Stimulated activated naive B cell treated with anti-CD40 and anti-IgM and Interleukin-4, amounts not matched to agents 10 μg/mL and 1 μg/mL and 100 μg/mL, for 72 hours (primary cell): ENCODE measurements at regions not wholly inside any gene's neighbourhood (a gene's known extent, or its start where the extent isn't known, plus 50 kb on each side); places are given as distances from the start of the nearest gene placed in this dataset.
"Not testable (repeated sequence)": the region's sequence is repeated elsewhere in the genome, so short reads cannot be mapped to it uniquely, and the experiment has no call there.

Experiments used
- ATAC-seq, 2 donors: fragments of 150-1000 bp; cut with Tn5 transposase; replicated peaks; 2 replicates each; pipeline ENCODE4 v1.10.0; 2021; ENCODE audit warnings: moderate library complexity in 1 of 2
- DNase-seq: peaks from one replicate; pipeline ENCODE4 v3.0.0; 2021
- H3K27ac Mint-ChIP-seq: one replicate; pipeline ENCODE4 v1.8.0; 2022; ENCODE audit warnings: mild to moderate bottlenecking, mixed read lengths
- H3K27me3 Mint-ChIP-seq, 2 donors: one replicate each; pipeline ENCODE4 v1.8.0; 2022; ENCODE audit warnings: mixed read lengths in 2 of 2
- H3K36me3 Mint-ChIP-seq, 2 donors: one replicate each; pipeline ENCODE4 v1.8.0; 2022; ENCODE audit warnings: mixed read lengths in 2 of 2, mild to moderate bottlenecking in 1 of 2
- H3K4me1 Mint-ChIP-seq, 2 donors: one replicate each; pipeline ENCODE4 v1.8.0; 2022; ENCODE audit warnings: mixed read lengths in 2 of 2, mild to moderate bottlenecking in 1 of 2
- H3K4me3 Mint-ChIP-seq, 2 donors: one replicate each; pipeline ENCODE4 v1.8.0; 2022; ENCODE audit warnings: mild to moderate bottlenecking in 2 of 2, mixed read lengths in 2 of 2, moderate library complexity in 1 of 2
- H3K9me3 Mint-ChIP-seq, 2 donors: one replicate each; pipeline ENCODE4 v1.8.0; 2022; ENCODE audit warnings: mixed read lengths in 2 of 2, mild to moderate bottlenecking in 1 of 2

DNA sequence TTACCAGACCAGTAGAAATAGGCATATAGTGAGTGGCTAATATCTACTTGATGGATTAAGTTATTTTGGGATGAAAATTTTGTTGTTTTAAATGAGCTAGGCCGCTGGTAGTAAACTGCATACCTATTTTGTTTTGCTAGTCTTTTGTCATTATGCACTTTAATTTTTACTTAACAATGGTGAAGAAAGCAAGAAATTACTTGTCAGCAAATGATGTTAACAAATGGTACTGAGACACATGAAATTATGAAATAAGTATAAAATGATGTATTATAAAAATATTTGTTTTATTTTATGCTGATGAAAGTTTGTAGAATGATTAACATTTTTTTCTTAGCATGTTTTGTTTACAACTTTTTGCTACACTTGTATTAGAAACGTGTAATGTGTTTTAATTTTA is 807.7 kb downstream of the TBC1D32 start:
- Mint-ChIP-seq H3K4me1 (no peaks in the 10 kb centered on the region), H3K36me3 (no peaks in the 10 kb centered on the region), H3K27me3 (no peaks in the 10 kb centered on the region), H3K4me3 (no peak overlapping the region), H3K9me3 (peaks cover 0 to 3% of the 10 kb centered on the region in 2 donors), H3K27ac (no peak overlapping the region)
- DNase-seq = no peak
- no peak for ATAC-seq

DNA sequence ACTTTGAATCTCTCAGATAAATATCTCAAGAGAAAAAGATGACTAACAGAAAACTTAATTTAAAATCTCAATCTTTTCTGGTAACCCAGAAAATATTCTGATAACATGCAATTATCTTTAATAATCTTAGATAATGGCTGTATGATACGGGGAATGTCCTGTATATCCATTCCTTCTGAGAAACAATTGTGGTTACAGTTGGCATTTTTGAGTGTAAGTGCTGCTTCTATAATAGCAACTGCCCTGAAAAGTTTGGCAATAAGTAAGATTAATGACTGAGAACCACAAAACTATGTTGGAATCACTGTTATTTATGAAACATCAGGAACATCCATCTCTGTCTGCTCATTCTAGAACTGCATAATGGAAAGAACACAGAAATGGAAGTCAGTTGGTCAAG is 819.7 kb downstream of the TBC1D32 start:
- H3K9me3 Mint-ChIP-seq = peaks cover 0 to 5% of the 10 kb centered on the region in 2 donors
- H3K27ac Mint-ChIP-seq = no peak overlapping the region
- no peaks in the 10 kb centered on the region for H3K36me3 Mint-ChIP-seq
- H3K4me3 Mint-ChIP-seq = no peak overlapping the region
- H3K4me1 Mint-ChIP-seq = no peaks in the 10 kb centered on the region
- ATAC-seq (no peak), DNase-seq (no peak)
- H3K27me3 Mint-ChIP-seq = no peaks in the 10 kb centered on the region

DNA sequence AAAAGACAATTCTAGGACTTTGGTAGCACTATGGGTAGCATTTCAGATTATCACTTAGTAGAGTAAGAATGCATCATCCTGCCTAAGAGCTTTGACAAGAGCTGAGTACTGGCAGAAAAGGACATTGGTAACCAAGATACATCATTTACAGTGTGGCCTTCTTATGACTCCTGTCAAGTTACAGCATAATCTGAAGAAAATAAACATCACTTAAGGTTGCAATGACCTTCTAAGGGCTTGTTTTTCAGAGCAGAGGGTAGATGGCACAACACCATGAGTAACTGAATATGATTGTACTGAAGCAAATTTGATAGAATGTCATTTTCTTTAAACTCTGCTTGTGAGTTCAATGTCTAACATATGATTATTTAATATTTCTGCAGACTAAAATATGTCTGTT is 822.6 kb downstream of the TBC1D32 start:
- Mint-ChIP-seq H3K27me3 (no peaks in the 10 kb centered on the region), H3K4me3 (no peak overlapping the region), H3K4me1 (no peaks in the 10 kb centered on the region), H3K9me3 (peaks cover 0 to 3% of the 10 kb centered on the region in 2 donors), H3K27ac (no peak overlapping the region), H3K36me3 (no peaks in the 10 kb centered on the region)
- ATAC-seq (no peak), DNase-seq (no peak)

DNA sequence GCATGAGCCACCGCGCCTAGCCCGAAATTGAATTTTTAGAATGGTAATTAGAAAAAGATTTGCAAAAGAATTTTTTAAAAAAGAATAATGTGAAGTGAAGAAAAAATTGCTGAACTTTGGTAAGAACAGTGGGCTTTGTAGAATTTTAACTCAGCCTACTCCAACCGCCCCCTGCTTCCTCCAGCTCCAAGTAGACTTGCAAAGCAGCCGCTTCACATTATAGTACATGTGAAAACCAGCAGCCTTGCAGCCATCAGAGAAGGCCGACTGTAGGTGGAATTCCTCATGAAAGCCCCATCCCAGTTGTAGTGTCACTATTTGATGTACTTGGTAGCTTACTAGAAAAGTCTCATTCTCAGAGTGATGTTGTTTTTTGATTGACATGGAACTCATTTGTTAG is 835.6 kb downstream of the TBC1D32 start:
- Mint-ChIP-seq H3K4me1 (no peaks in the 10 kb centered on the region), H3K27ac (no peak overlapping the region), H3K4me3 (no peak overlapping the region), H3K27me3 (no peaks in the 10 kb centered on the region), H3K36me3 (no peaks in the 10 kb centered on the region), H3K9me3 (no peaks in the 10 kb centered on the region)
- DNase-seq = no peak
- ATAC-seq = no peak

DNA sequence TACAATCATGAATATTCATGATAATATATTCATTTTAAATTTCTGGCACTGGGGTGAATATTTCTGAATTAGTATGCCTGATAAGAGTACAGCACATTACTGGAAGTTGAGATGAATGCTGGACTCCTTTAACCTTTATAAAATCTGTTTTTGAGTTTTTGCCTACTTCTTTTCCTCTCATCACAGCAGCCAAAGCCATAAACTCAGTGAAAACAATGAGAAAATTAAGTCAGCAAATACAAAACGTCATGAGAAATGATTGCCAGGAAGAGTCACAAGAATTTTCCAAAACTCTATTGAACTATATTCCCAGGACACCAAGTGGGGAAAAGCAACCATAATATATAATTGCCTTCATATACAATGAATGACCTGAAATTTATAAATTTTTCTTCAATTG is 837.6 kb downstream of the TBC1D32 start:
- H3K27ac Mint-ChIP-seq = no peak overlapping the region
- no peaks in the 10 kb centered on the region for H3K36me3 Mint-ChIP-seq
- H3K27me3 Mint-ChIP-seq = no peaks in the 10 kb centered on the region
- ATAC-seq = no peak
- H3K9me3 Mint-ChIP-seq = no peaks in the 10 kb centered on the region
- H3K4me3 Mint-ChIP-seq = no peak overlapping the region
- DNase-seq = no peak
- H3K4me1 Mint-ChIP-seq = no peaks in the 10 kb centered on the region

DNA sequence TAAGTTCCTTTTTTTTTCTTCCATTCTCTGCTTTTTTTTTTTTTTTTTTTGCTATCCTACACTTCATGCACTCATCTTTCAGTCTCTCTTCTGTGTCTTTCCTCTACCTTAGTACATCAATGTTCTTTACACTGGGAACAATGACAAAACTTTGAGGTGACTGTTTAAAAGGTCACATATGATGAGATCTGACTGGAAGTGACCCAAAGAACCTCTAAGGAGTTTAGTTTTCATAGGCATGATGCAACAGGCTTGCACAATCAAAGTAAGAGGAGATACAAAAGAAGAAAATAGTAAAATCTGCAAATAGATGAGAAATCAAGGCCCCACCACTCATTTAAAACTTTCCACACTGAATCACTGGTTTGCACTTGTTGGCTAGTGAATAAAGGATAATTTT is 840.8 kb downstream of the TBC1D32 start:
- Mint-ChIP-seq H3K4me3 (no peak overlapping the region), H3K27ac (no peak overlapping the region), H3K36me3 (no peaks in the 10 kb centered on the region), H3K4me1 (no peaks in the 10 kb centered on the region), H3K27me3 (no peaks in the 10 kb centered on the region), H3K9me3 (no peaks in the 10 kb centered on the region)
- no peak for ATAC-seq
- DNase-seq = no peak

DNA sequence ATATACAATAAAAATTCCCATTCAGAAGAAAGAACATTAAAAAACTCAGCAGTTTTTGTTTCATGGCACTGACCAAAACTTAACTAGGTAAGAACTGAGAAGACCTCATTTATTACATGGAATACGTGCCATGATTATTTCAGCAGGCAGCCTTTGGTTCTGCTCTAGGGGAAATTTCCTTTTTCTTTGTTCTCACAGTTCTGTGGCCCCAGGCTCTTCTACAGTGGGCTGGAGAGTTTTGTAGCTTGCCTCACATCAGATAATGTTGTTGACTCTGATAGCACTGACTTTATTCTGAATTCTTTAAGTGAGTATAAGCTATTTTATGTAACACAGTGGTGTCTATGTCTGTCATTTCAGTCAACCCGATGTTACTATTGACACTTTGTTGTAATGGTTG is 844.3 kb downstream of the TBC1D32 start:
- Mint-ChIP-seq H3K9me3 (no peaks in the 10 kb centered on the region), H3K4me3 (no peak overlapping the region), H3K27ac (no peak overlapping the region), H3K27me3 (no peaks in the 10 kb centered on the region), H3K36me3 (no peaks in the 10 kb centered on the region), H3K4me1 (no peaks in the 10 kb centered on the region)
- ATAC-seq (no peak), DNase-seq (no peak)

DNA sequence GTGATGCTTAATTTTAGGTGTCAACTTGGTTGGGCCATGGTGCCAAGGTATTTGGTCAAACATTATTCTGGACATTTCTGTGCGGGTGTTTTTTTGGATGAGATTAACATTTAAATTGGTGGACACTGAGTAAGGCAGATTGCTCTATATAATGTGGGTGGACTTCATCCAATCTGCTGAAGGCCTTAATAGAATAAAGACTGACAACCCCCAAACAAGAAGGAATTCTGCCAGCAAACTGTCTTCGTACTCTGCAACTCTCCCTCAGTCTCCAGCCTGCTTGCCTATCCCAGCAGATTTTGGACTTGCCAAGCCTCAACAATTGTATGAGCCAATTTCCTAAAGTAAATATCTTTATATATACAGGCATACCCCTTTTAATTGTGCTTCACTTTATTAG is 850.1 kb downstream of the TBC1D32 start:
- DNase-seq = no peak
- no peak for ATAC-seq
- Mint-ChIP-seq H3K36me3 (no peaks in the 10 kb centered on the region), H3K27me3 (no peaks in the 10 kb centered on the region), H3K27ac (no peak overlapping the region), H3K4me1 (no peaks in the 10 kb centered on the region), H3K4me3 (no peak overlapping the region), H3K9me3 (peaks cover 3 to 7% of the 10 kb centered on the region in 2 donors)

DNA sequence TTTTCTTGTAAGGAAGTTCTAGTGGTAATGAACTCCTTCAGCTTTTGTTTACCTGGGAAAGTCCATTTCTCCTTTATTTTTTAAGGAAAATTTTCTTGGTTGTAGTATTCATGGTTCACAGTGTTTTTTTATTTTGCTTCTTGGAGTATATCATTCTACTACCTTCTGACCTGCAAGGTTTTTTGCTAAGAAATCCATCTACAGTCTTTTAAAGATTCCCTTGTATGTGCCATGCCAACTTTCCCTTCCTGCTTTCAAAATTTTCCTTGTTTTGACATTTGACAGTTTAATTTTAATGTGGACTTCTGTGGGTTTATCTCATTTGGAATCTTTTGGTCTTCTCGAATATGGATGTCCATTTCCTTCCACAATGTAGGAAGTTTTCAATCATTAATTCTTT is 855.6 kb downstream of the TBC1D32 start:
- Mint-ChIP-seq H3K27ac (no peak overlapping the region), H3K4me1 (no peaks in the 10 kb centered on the region), H3K27me3 (no peaks in the 10 kb centered on the region), H3K9me3 (peaks cover 15 to 28% of the 10 kb centered on the region in 2 donors), H3K36me3 (peaks cover 0 to 1% of the 10 kb centered on the region in 2 donors), H3K4me3 (no peak overlapping the region)
- no peak for ATAC-seq
- no peak for DNase-seq

DNA sequence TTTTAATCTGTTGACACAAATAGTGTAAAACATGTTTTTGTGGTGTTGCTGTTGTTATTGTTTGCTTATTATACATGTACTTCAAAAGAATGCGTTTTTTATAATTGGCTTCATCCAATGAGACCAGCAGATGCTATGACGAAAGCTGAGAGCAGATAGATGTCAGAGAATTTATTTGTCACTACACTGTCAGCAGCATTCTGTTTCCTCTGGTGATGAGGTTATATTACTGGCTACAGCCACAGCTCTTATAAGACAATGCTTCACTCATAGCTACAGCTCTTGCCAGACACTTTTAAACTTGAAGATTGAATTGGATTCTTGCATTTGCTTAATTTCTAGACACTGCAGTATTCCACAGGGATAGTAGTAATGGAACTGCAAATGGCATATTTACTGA is 860.5 kb downstream of the TBC1D32 start:
- ATAC-seq (no peak), DNase-seq (no peak)
- no peak overlapping the region for H3K27ac Mint-ChIP-seq
- H3K27me3 Mint-ChIP-seq = no peaks in the 10 kb centered on the region
- H3K36me3 Mint-ChIP-seq = no peaks in the 10 kb centered on the region
- no peak overlapping the region for H3K4me3 Mint-ChIP-seq
- H3K9me3 Mint-ChIP-seq = peaks cover 8 to 18% of the 10 kb centered on the region in 2 donors
- no peaks in the 10 kb centered on the region for H3K4me1 Mint-ChIP-seq

DNA sequence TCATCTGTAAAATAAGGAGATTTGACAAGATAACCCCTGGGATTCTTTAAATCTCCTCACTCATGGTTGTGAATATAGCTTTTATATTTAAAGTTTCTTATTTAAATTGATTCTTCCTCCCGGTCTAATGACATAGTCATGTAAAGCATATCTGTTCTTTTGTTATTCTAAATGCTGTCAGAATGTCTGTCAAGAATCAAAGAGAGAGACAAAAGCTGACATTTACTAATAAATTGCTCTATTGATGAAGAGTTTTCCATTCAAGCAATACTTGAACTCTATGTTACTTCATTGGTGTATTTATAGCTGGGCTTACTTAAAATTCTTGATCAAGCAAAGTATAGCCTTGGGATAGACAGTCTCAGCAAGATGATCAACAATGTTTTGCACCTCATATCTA is 865.8 kb downstream of the TBC1D32 start:
- DNase-seq (no peak), ATAC-seq (no peak)
- H3K36me3 Mint-ChIP-seq = no peaks in the 10 kb centered on the region
- no peaks in the 10 kb centered on the region for H3K9me3 Mint-ChIP-seq
- H3K4me3 Mint-ChIP-seq = no peak overlapping the region
- H3K4me1 Mint-ChIP-seq = no peaks in the 10 kb centered on the region
- no peaks in the 10 kb centered on the region for H3K27me3 Mint-ChIP-seq
- H3K27ac Mint-ChIP-seq = no peak overlapping the region

DNA sequence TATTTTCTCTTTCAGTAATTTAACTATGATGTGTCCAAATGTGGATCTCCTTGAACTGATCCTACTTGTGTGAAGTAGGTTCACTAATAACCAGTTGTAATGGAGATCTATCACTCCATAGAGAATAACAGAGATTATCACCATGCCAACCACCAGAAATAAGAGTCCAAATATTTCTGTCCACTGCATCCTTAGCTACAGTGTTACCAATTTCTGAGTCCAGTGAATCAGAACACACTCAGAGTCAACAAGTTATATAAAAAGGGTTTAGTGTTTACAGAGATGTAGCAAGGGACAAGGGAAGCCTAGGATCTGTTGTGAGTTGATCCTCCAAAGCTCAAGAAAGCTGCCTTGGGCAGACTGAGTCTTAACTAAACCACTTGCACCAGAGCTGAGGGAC is 882.8 kb downstream of the TBC1D32 start:
- H3K27me3 Mint-ChIP-seq = no peaks in the 10 kb centered on the region
- ATAC-seq (no peak), DNase-seq (no peak)
- H3K9me3 Mint-ChIP-seq = peaks cover 6 to 7% of the 10 kb centered on the region in 2 donors
- H3K4me3 Mint-ChIP-seq = no peak overlapping the region
- H3K27ac Mint-ChIP-seq = no peak overlapping the region
- no peaks in the 10 kb centered on the region for H3K4me1 Mint-ChIP-seq
- no peaks in the 10 kb centered on the region for H3K36me3 Mint-ChIP-seq

DNA sequence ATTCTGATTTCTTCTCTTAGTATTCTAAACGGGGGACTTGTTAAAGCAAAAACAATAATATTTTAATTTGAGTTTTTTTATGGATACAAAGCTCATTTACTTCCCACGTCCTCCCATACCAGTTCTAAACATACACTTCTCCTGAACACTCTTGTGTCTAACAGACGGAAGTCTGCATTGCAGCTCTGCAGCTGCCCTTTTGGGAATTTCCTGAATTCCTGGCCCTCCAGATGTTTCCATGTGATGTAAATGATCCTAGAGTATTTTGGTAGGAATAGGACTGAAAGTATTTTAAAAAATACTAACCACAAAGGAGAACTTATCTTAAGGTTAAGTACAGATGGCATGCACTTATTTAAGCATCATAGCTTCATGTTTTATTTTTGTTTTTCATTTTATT is 886.7 kb downstream of the TBC1D32 start:
- Mint-ChIP-seq H3K27me3 (no peaks in the 10 kb centered on the region), H3K9me3 (no peaks in the 10 kb centered on the region)

DNA sequence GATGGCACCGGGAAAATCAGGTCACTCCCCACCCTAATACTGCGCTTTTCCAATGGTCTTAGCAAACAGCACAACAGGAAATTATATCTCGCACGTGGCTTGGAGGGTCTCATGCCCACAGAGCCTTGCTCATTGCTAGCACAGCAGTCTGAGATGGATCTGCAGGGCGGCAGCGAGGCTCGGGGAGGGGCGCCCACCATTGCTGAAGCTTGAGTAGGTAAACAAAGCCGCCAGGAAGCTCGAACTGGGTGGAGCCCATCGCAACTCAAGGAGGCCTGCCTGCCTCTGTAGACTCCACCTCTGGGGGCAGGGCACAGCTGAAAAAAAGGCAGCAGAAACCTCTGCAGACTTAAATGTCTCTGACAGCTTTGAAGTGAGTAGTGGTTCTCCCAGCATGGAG is 901.4 kb downstream of the TBC1D32 start:
- not testable (repeated sequence) for H3K9me3 Mint-ChIP-seq, H3K4me1 Mint-ChIP-seq, DNase-seq, ATAC-seq, H3K4me3 Mint-ChIP-seq, H3K36me3 Mint-ChIP-seq, H3K27me3 Mint-ChIP-seq, H3K27ac Mint-ChIP-seq

More for the DNA sequence above, 886.7 kb downstream of the TBC1D32 start:
- Mint-ChIP-seq H3K4me3 (no peak overlapping the region), H3K36me3 (no peaks in the 10 kb centered on the region), H3K4me1 (no peaks in the 10 kb centered on the region), H3K27ac (no peak overlapping the region)
- DNase-seq (no peak), ATAC-seq (no peak)

DNA sequence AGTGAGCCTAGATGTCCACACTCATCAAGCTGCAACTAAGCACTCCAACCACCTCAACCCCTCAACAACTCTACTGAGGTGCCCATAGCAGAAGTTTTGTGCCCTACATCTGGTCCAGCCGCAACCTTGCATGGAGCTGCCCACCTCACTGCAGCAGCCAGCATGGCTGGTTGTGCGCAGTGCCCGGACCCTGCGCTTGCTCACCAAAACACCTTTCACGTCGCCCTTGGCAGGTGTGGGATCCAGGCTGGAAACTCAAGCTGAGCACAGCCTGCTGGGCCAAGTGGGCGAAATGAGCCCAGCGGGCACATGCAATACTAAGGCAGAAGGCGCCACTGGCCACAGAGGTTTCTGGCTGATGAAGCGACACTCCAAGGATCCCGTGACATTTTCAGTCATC is 902.4 kb downstream of the TBC1D32 start:
- Mint-ChIP-seq H3K36me3 (no peaks in the 10 kb centered on the region), H3K4me1 (no peaks in the 10 kb centered on the region), H3K27me3 (peaks cover 0 to 5% of the 10 kb centered on the region in 2 donors), H3K27ac (no peak overlapping the region), H3K9me3 (peaks cover 0 to 3% of the 10 kb centered on the region in 2 donors), H3K4me3 (no peak overlapping the region)
- ATAC-seq = no peak
- no peak for DNase-seq

DNA sequence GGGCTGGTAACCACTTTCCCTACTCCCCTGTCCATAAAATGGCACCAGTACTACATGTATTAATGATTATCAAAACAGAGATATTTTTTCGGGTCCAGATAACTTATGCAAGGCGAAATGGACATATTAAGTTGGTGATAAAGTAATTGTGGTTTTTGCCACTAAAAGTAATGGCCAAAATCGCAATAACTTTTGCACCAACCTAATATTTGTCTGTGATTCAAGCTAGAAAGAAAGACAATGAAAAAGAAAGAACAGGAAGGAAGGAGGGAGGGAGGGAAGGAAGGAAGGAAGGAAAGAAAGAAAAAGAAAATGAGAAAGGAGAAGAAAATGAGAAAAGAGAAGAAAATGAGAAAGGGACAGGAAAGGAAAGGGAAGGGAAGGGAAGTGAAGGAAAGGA is 922.9 kb downstream of the TBC1D32 start:
- Mint-ChIP-seq H3K27me3 (peaks cover 0 to 5% of the 10 kb centered on the region in 2 donors), H3K36me3 (no peaks in the 10 kb centered on the region), H3K4me1 (no peaks in the 10 kb centered on the region), H3K4me3 (no peak overlapping the region), H3K9me3 (peaks cover 0 to 1% of the 10 kb centered on the region in 2 donors), H3K27ac (no peak overlapping the region)
- DNase-seq (no peak), ATAC-seq (no peak)
